Heart right ventricle (tissue), 16 donors: ENCODE measurements at regions not wholly inside any gene's neighbourhood (a gene's known extent, or its start where the extent isn't known, plus 50 kb on each side); places are given as distances from the start of the nearest gene placed in this dataset.
"Not testable (repeated sequence)": the region's sequence is repeated elsewhere in the genome, so short reads cannot be mapped to it uniquely, and the experiment has no call there.

ENCODE experiments used
- ATAC-seq, 8 donors: fragments of 200-7000 bp; cut with Tn5 transposase; one replicate each; pipeline ENCODE4 v1.9.1; 2020; ENCODE audit warnings: mild to moderate bottlenecking in 8 of 8, moderate library complexity in 8 of 8, moderate number of reproducible peaks in 1 of 8
- DNase-seq, 2 donors: peaks; one replicate each; pipeline ENCODE4 v3.0.0-alpha.2; 2020
- H3K27ac ChIP-seq, 10 donors: fragments of 200-600 bp; sonication (generic) in 2 of 10; one replicate each; pipeline versions ENCODE4 v1.5.0 to v1.8.0; 2020 to 2022; ENCODE audit warnings: mild to moderate bottlenecking in 3 of 10
- H3K27me3 ChIP-seq, 7 donors: fragments of 200-600 bp; one replicate each; pipeline ENCODE4 v1.8.0; 2021 to 2022; ENCODE audit warnings: mild to moderate bottlenecking in 2 of 7
- H3K36me3 ChIP-seq, 9 donors: fragments of 200-600 bp; sonication (generic) in 1 of 9; one replicate each; pipeline versions ENCODE4 v1.5.0 to v1.8.0; 2020 to 2022; ENCODE audit warnings: mild to moderate bottlenecking in 2 of 9
- H3K4me1 ChIP-seq, 9 donors: fragments of 200-600 bp; sonication (generic) in 1 of 9; one replicate each; pipeline versions ENCODE4 v1.5.0 to v1.8.0; 2020 to 2022; ENCODE audit warnings: mild to moderate bottlenecking in 4 of 9
- H3K4me3 ChIP-seq, 10 donors: fragments of 200-600 bp; sonication (generic) in 2 of 10; one replicate each; pipeline versions ENCODE4 v1.5.0 to v1.8.0; 2020 to 2022; ENCODE audit warnings: mild to moderate bottlenecking in 7 of 10, moderate library complexity in 2 of 10
- H3K9me3 ChIP-seq, 11 donors: fragments of 200-600 bp in 10 of 11; sonication (generic) in 2 of 11; one replicate each; pipeline versions ENCODE4 v1.5.0 to v1.8.0; 2013 to 2022; ENCODE audit warnings: mild to moderate bottlenecking in 2 of 11, control low read depth in 1 of 11, moderate library complexity in 1 of 11
- WGBS, 2 donors: extraction: QIAGEN DNeasy Blood & Tissue Kit; methylation state at CpG; one replicate each; pipeline ENCODE4 v1.1.7; 2013; ENCODE audit warnings: inconsistent platforms in 1 of 2; 5-methylcytosine and 5-hydroxymethylcytosine counted together
- intact Hi-C, 10 donors: fragments of 100-400 bp; cut with DNase I; formaldehyde crosslinking; loops; one replicate each; pipeline versions ENCODE4 v1.11.1 to v1.14.2; 2022
- TF ChIP-seq, protein P1 (sequence below), 9 donors: fragments of 200-600 bp; sonication (generic) in 2 of 9; IDR thresholded peaks; one replicate each; pipeline versions ENCODE4 v1.5.0 to v1.8.0; 2021 to 2022; ENCODE audit warnings: antibody characterized with exemption in 9 of 9, mild to moderate bottlenecking in 5 of 9, moderate library complexity in 1 of 9
- donor health status: Arrhythmogenic right ventricular cardiomyopathy.
- donor health status: ischemic (EF 13 %, LVEDD 7.1; RV severe dilation, severe dysfunction).
- donor health status: healthy with polysubstance abuse.
- donor health status: DM: no; HTN: yes; CAD: no.
- donor health status: DM: no; HTN: no; CAD: no.
- donor health status: ischemic (EF 25% LVEDD 6.9; RV normal size, moderate dysfunction).
- donor health status: ischemic (EF 25% LVEDD 5.7; RV mildly dilated, moderate dysfunction).
- donor health status: healthy.
- donor health status: DM: yes; HTN: yes; CAD: no.
- donor health status: Ischemic cardiomyopathy.
- donor health status: ischemic (EF 35%, LVEDD 5.7; RV mildly dilated, moderate dysfunction).
- donor health status: nonischemic (EF 11% LVEDD 7.7; RV severe dilation, severe dysfunction).
- donor health status: DM: yes; HTN: yes; CAD: no.
- donor health status: PGD.
- donor health status: ischemic (EF 29% LVEDD 5.4; RV normal size, mild dysfunction).
- donor health status: nonischemic (EF 23%, LVEDD 6.1; RV moderate dilation, normal function).

DNA sequence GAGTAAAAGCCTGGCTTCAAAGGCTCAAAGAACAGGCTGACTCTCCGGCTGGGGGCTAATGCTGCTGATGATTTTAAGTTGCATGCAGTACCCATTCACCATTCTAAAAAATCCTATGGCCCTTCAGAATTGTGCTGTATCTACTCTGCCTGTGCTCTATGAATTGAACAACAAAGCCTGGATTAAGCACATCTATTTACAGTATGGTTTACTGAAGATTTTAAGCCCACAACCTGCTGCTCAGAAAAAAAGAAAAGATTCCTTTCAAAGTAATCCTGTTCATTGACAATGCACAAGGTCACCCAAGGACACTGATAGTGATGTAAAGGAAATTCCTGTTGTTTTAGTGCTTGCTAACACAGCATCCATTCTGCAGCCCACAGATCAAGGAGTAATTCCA, 84.9 kb upstream of the SFRP2 start:
- no peak overlapping the region for H3K4me3 ChIP-seq
- intact Hi-C loops = no loop called here
- WGBS, 2 donors = 86 to 93% methylated on average over 1 of the region's 1 CpG

DNA sequence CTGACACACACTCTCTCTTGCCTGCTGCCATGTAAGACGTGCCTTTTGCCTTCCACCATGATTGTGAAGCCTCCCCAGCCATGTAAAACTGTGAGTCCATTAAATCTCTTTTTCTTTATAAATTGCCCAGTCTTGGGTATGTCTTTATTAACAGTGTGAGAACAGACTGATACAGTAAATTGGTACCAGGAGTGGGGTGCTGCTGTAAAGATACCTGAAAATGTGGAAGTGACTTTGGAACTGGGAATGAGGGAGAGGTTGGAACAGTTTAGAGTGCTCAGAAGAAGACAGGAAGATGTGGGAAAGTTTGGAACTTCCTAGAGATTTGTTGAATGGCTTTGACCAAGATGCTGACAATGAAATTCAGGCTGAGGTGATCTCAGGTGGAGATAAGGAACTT, 77.9 kb upstream of the SFRP2 start:
- H3K4me3 ChIP-seq, H3K36me3 ChIP-seq, H3K4me1 ChIP-seq, H3K27me3 ChIP-seq, H3K27ac ChIP-seq, intact Hi-C loops, ATAC-seq, DNase-seq: not testable (repeated sequence)
- WGBS, 2 donors = 86 to 96% methylated on average over 1 of the region's 1 CpG
- H3K9me3 ChIP-seq = peaks cover 0 to 64% (median 26%) of the 10 kb centered on the region in 11 donors

More for the DNA sequence above, 84.9 kb upstream of the SFRP2 start:
- Histone ChIP-seq H3K27me3 (peaks cover 0 to 3% (median 0%) of the 10 kb centered on the region in 7 donors), H3K9me3 (no peaks in the 10 kb centered on the region), H3K4me1 (no peaks in the 10 kb centered on the region), H3K36me3 (no peaks in the 10 kb centered on the region), H3K27ac (no peak overlapping the region)
- ATAC-seq (no peak), DNase-seq (no peak)
- TF ChIP-seq, protein P1, sequence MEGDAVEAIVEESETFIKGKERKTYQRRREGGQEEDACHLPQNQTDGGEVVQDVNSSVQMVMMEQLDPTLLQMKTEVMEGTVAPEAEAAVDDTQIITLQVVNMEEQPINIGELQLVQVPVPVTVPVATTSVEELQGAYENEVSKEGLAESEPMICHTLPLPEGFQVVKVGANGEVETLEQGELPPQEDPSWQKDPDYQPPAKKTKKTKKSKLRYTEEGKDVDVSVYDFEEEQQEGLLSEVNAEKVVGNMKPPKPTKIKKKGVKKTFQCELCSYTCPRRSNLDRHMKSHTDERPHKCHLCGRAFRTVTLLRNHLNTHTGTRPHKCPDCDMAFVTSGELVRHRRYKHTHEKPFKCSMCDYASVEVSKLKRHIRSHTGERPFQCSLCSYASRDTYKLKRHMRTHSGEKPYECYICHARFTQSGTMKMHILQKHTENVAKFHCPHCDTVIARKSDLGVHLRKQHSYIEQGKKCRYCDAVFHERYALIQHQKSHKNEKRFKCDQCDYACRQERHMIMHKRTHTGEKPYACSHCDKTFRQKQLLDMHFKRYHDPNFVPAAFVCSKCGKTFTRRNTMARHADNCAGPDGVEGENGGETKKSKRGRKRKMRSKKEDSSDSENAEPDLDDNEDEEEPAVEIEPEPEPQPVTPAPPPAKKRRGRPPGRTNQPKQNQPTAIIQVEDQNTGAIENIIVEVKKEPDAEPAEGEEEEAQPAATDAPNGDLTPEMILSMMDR (IDR thresholded peaks at IDR 0.05) = no peak

DNA sequence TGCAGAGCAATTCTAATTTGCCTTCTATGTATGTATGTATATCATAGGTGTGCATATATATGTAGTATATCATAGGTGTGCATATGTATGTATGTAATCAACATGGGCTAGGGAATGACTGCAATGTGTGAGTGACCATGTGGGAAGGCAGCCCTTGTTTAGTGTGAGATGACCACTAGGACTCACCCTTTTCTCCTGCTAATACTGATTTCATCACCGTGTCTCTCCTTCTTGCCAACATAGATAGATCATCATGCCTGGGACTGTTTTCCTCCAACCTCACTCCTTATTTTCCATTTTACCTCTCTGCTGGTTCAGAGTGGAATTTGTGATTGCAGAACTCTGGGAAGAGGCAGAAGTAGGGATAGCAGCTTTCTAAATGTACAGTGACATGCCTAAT, 63.6 kb upstream of the SFRP2 start:
- DNase-seq (no peak), ATAC-seq (no peak)
- peaks cover 0 to 38% (median 0%) of the 10 kb centered on the region in 11 donors for H3K9me3 ChIP-seq
- no peak overlapping the region for H3K27ac ChIP-seq
- TF ChIP-seq, protein P1 (IDR thresholded peaks at IDR 0.05) = no peak
- intact Hi-C loops = no loop called here
- WGBS, 2 donors = 95% methylated on average over 1 of the region's 1 CpG
- no peaks in the 10 kb centered on the region for H3K27me3 ChIP-seq
- H3K4me3 ChIP-seq = no peak overlapping the region
- H3K36me3 ChIP-seq = no peaks in the 10 kb centered on the region
- peaks cover 0 to 5% (median 0%) of the 10 kb centered on the region in 9 donors for H3K4me1 ChIP-seq

DNA sequence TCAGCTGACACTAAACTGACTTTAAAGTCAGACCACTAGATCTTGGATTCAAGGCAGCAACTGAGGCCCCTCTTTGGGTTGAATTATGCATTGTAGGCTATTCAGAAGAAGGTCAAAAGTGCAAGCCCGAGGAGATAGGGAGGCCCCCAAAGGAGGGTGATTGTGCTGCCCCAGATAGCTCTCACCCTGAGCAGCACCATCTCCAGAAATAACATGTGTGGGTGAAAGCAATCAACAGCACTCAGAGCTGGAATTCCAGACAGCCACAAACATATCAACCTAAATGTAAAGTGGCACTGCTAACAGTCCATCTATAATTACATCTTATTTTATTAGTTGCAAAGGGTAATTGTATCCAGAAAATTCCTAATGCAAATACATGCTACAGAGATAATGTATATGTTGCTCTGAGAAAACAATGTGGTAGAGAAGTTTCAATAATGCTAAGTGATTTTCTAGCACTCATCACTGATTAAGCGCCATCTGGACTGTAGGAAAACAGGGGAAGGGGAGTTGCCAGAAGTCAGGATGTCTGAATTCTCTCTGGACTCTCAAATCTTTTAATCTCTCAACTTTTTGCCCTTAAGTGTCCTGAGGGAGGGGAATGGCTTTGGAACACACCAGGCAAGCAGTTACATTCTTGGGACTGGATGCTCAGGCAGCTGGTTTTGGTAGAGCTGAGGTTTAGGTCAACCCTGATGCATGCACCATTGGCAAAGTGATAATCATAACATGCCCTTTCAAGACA, 61.8 kb upstream of the SFRP2 start:
- intact Hi-C loops = no loop called here
- Histone ChIP-seq H3K36me3 (no peaks in the 10 kb centered on the region), H3K27ac (no peak overlapping the region), H3K9me3 (peaks cover 0 to 21% (median 0%) of the 10 kb centered on the region in 11 donors), H3K27me3 (no peaks in the 10 kb centered on the region), H3K4me3 (no peak overlapping the region), H3K4me1 (peaks cover 0 to 5% (median 0%) of the 10 kb centered on the region in 9 donors)
- TF ChIP-seq, protein P1 (IDR thresholded peaks at IDR 0.05) = no peak
- DNase-seq (no peak), ATAC-seq (peak in 3 of 8 donors; percentile 47 to 81 (median 65))
- WGBS, 2 donors = 17 to 25% methylated on average over 2 of the region's 2 CpGs

DNA sequence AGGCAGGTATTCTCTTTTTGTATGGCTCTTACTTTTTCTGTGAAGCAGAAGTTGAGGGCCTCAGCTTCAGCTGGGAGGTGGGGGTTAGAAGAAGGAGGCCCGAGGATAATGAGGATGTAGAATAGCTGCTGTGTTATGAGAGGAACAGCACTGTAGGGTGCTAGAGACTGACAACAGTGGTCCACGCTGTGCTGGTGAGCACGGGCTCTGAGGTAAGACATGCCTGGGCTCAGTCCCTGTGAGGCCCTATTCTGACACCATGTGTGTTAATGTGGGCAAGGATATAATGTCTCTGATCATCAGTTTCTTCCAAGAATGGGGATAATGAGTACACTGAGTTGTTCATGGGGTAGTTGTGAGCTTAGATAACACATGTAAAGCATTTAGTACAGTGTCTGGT, 55.3 kb upstream of the SFRP2 start:
- no peaks in the 10 kb centered on the region for H3K36me3 ChIP-seq
- no peak overlapping the region for H3K27ac ChIP-seq
- H3K27me3 ChIP-seq = no peaks in the 10 kb centered on the region
- H3K4me1 ChIP-seq = no peaks in the 10 kb centered on the region
- no peak overlapping the region for H3K4me3 ChIP-seq
- peaks cover 0 to 7% (median 0%) of the 10 kb centered on the region in 11 donors for H3K9me3 ChIP-seq
- no peak for ATAC-seq
- TF ChIP-seq, protein P1 (IDR thresholded peaks at IDR 0.05) = no peak
- 45 to 60% methylated on average over 3 of the region's 3 CpGs for WGBS, 2 donors
- intact Hi-C loops = no loop called here
- no peak for DNase-seq
